HFF-Myc (cell line): ENCODE measurements at regions not wholly inside any gene's neighbourhood (a gene's known extent, or its start where the extent isn't known, plus 50 kb on each side); places are given as distances from the start of the nearest gene placed in this dataset.
"Not testable (repeated sequence)": the region's sequence is repeated elsewhere in the genome, so short reads cannot be mapped to it uniquely, and the experiment has no call there.

ENCODE experiments used
- DNase-seq: peaks from one replicate; pipeline ENCODE4 v3.0.0-alpha.2; 2011; ENCODE audit warnings: low read depth; ENCODE audit errors: extremely low read depth
- H3K4me3 ChIP-seq: replicated peaks from 2 replicates; pipeline ENCODE4 v1.5.1; 2011; ENCODE audit warnings: low read depth, mild to moderate bottlenecking, control low read depth, low read length
- CTCF ChIP-seq: IDR thresholded peaks from 2 replicates; pipeline ENCODE4 v1.5.1; 2012; ENCODE audit warnings: mild to moderate bottlenecking, low read depth, low read length, control low read depth; ENCODE audit errors: missing control alignments

GRCh38 chrX:140151316-140151715, 186.0 kb upstream of the CXorf66 start:
- no peak for TF ChIP-seq CTCF
- no peak for DNase-seq
- no peak overlapping the region for H3K4me3 ChIP-seq

GRCh38 chrX:140149761-140150160, 184.4 kb upstream of the CXorf66 start:
- no peak for DNase-seq
- H3K4me3 ChIP-seq: no peak overlapping the region
- no peak for TF ChIP-seq CTCF

- no peak for DNase-seq
- no peak overlapping the region for H3K4me3 ChIP-seq
- peak; percentile 37 for TF ChIP-seq CTCF
Observed at GRCh38 chrX:140141444-140142029, 176.2 kb upstream of the CXorf66 start.

GRCh38 chrX:140138492-140138891, 173.2 kb upstream of the CXorf66 start:
- DNase-seq, H3K4me3 ChIP-seq: not testable (repeated sequence)

- H3K4me3 ChIP-seq, DNase-seq: not testable (repeated sequence)
Observed at GRCh38 chrX:140138065-140138464, 172.7 kb upstream of the CXorf66 start.

- no peak for DNase-seq
- no peak for TF ChIP-seq CTCF
- no peak overlapping the region for H3K4me3 ChIP-seq
Observed at GRCh38 chrX:140132937-140133336, 167.6 kb upstream of the CXorf66 start.

- no peak overlapping the region for H3K4me3 ChIP-seq
- no peak for DNase-seq
- no peak for TF ChIP-seq CTCF
Observed at GRCh38 chrX:140123446-140123845, 158.1 kb upstream of the CXorf66 start.

- not testable (repeated sequence) for DNase-seq, H3K4me3 ChIP-seq
Observed at GRCh38 chrX:140114059-140114458, 148.7 kb upstream of the CXorf66 start.
